ENCODE measurements at regions not wholly inside any gene's neighbourhood (a gene's known extent, or its start where the extent isn't known, plus 50 kb on each side); places are given as distances from the start of the nearest gene placed in this dataset.
"Not testable (repeated sequence)": the region's sequence is repeated elsewhere in the genome, so short reads cannot be mapped to it uniquely, and the experiment has no call there.

DNA sequence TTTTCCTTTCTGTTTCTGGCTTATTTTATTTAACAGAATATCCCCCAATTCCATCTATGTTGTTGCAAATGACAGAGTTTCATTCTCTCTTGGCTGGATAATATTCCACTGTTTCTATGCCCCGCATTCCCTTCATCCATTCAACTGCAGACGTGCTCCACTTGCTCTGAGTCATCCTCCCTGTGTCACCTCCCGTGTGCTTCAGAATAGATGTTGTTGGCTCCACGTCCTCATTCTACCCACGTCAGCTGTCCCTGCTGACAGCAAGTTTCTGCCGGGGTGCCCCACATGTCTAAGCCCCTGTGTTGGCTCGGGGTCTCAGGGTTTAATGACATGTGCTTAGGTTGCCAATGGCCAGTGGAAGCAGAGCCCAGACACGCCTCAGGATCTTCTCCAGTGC, 1041.0 kb downstream of the UQCRFS1 start:
- no peak for DNase-seq

DNA sequence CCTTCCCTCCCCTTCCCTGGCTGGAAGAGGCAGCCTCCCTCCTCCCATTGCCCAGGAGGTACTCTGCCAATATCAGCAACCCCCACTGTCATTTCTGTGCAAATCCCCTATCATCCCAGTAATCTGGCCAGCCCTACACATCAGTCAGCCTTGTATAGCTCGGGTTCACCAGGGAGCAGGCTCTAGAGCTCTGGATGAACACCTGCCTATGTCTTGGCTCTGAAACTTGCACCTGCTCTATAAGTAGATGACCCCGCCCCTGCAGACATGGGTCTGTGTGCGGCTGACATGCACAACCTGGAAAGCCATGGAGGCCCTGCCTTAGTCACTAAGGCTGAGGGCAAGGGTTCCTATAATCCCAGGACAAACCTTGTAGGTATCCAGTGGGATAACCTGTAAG, 1042.9 kb downstream of the UQCRFS1 start:
- peak; percentile 30 to 60 for DNase-seq

DNA sequence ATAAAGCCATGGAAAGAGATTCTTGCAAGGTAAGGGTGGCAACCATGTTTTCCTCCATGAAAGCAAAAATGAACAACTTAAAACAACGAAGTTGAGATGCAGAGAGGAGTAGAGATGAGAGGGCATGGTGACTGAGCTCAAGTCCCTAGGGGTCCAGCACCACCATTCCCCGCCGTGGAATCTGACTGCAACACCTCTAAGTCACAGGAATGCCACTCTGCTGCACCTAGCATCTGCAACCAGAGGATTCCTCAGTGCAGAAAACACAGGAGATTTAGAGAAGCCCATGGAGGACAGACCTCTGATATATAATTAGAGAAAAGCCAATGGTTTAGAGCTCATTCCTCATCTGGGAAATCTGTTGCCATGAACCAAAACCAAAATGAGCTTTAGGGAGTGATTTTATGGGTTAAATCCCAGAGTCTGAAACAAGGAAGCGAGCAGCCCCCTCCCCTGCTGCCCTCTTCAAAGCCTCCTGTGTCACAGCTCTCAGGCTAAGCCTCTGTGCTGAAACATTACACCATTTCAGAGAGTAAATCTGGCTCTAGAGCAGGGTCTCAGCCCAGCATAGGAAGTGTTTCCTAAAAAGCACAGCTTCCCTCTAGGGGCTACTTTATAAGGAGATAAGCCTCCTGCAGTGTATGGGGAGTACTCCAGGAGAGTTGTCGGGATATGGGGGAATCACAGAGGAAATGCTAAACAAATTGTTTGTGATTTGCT, 1043.6 kb downstream of the UQCRFS1 start:
- DNase-seq, result no peak

DNA sequence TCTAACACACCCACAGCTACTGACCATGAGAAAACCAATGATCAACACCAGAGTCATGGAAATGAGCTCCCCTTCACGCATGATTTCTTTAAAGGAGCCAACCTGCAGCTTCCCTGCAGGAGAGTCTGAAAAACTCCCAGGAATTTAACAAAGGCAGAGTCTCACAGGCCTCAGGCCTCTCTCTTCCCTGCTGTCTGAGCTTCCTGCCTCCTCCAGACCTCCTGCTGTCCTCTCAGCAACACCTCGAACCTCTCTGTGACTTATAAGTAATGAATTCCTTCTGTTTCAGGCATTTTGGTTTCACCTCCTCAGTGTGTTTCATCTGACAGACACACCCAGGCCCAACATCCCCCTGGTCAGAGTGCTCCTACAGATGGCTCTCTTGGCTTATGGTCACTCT, 1044.4 kb downstream of the UQCRFS1 start:
- DNase-seq, result no peak

DNA sequence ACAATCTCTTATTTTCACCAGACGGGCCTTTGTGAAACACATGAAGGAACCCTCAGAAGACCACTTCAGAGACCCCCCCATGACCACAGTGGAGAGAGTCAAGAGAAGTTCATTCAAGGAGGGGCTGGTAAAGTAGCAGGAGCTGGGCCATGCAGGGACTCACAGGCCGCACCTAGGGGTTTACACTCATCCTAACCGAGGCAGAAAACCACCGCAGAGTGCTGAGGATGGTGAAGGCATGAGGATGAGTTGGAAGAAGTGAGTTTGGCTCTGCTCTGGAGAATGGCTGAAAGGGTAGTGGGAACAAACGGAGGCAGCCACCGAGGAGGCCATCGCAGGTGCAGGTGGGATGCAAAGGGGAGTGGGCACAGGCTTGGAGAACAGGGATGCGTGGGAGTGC, 1046.9 kb downstream of the UQCRFS1 start:
- DNase-seq, result no peak

DNA sequence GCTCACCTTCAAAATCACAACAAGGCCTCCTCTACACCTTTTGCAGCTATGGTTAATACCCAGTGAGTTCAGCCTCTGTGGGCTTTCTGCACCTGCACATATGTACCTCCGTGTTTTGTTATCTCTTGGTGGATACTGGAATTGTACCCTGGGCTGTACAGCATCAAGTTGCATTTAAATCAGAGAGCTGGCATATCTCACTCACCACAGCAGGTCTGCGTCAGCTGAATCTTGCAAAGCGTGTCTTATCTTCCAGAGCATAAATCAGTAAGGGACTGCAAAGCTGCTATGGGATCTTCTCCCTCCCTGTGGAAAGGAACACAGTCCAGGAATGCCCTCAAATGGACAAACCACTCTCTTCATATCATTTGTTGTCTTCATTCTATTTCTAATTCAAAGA, 1048.7 kb downstream of the UQCRFS1 start:
- DNase-seq, result no peak

DNA sequence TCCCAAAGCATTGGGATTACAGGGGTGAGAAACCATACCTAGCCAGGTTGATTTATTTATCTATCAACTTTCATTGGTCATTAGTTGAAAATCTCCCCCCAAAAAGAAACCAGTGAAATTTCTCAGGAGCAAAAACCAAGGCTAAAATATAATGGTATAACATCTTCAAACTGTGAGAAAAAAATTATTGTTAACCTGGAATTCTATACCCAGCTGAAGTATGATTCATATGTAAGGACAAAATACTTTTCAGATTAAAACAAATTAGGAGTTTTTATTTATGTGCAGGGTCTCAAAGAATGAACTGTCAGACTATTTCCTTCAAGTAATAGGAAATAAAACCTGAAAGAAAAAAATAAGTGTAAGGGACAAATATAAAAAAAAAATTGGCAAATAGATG, 1053.9 kb downstream of the UQCRFS1 start:
- no peak for DNase-seq

DNA sequence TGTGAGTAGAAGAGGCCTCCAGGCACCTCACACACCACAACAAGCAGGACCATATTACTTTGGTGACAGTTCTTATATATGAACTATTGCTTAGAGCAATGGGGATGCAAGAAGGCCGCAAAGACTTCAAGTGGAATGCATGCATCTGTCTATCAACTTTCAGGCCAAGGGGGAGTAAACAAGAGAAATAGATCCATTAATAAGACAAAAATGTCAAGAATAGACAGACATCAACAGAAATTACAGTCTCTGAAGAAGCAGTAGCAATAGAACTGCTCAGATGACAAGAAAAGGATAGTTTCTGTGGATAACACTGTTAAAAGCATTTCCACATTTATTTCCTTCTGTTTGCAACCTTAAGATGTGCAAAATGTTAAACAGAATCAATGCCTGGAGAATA, 1057.7 kb downstream of the UQCRFS1 start:
- DNase-seq, result no peak

DNA sequence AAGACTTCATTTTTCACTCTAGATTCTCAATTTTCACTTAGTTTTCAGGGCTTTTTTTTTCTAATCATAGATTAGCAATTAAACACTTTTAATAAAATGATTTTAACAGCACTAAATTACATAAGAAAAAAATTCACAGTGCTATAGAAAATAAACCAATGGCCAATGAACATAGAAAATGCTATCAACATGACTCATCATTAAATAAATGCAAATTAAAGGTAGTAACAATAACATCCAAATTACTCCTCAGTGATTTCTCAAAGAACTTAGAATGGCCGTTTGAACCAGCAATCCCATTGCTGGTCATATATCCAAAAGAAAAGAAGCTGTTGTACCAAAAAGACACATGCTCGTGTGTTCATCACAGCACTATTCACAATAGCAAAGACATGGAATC, 1058.9 kb downstream of the UQCRFS1 start:
- DNase-seq, result no peak

DNA sequence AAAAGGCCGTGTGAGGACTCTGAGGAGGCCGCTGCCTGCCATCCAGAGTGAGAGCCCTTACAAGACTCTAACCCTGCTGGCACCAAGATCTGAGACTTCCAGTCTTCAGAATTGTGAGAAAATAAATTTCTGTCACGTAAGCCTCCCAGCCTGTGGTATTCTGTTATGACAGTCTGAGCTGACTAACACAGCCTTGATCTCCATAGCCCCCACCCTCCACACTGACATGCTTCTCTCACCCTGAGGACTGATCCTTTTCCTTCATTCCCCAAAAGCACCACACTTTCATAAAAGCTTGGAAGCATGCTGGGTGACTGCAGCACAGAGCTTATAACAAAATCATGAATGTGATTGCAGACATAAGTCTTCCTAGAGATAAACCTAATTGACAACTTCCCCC, 1059.8 kb downstream of the UQCRFS1 start:
- DNase-seq, result no peak

DNA sequence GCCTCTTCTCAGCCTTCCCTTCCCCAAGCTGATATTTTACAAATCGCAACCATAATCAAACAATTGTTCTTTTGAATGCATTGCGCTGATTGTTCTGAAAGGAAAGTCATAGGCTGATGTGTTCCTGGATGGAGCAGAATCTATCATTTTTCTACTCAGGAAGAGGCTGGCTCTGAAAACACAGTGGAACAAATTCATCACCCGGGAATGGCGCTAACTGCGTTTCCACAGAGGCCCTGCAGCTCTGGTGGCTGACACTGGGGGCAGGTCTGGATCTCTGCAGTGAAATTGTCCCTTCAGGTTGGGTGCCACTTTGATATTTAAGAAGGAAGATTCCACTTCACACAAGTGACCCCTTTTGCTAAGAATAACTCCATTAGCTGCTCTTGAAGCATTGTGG, 1060.8 kb downstream of the UQCRFS1 start:
- DNase-seq, result no peak

DNA sequence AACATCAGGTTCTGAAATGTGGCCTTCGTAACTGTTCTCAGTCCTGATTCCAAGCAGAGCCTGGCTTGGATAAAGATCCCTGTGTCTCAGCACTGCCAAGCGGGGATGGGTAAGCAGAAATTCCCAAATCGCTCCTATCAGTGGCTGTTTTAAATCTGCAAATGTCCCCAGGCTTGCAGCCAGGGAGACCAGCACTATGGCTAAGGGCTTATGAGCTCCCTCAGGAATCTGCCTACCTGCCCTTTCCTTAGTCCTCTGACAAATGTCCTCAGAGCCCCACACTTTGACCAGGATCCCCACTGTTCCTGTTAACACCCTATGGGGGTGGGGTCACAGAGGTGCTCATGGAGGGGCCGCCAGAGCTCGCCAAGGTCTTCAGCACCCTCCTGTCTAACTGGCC, 1062.8 kb downstream of the UQCRFS1 start:
- DNase-seq, result no peak

DNA sequence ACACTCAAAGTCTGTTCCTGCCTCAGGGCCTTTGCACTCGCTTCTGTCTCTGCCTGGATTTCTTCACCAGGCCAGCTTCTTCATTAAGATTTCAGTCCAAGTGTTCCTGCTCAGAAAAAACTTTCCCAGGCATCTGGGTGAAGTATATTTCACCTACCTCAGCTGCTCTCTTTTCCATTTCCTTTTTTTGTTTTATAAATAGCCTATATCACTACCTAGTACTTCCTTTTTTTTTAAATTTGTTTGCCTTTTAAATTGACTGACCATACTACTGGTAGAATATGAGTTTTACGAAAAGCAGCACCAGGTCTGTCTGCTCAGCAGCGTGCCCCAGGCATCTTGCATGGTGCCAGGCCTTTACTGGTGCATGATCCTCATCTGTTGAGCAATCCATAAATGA, 1064.4 kb downstream of the UQCRFS1 start:
- no peak for DNase-seq

DNA sequence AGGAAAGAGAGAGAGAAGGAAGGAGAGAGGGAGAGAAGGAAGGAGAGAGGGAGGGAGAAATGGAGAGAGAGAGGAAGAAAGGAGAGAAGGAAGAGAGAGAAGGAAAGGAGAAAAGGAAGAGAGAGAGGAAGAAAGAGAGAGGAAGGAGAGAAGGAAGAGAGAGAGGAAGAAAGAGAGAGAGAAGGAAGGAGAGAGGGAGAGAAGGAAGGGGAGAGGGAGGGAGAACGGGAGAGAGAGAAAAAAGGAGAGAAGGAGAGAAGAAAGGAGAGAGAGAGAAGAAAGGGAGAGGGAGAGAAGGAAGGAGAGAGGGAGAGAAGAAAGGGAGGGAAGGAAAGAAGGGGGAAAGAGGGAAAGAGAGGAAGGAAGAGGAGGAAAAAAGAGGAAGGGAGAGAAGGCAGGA, 1070.7 kb downstream of the UQCRFS1 start:
- no peak for DNase-seq

DNA sequence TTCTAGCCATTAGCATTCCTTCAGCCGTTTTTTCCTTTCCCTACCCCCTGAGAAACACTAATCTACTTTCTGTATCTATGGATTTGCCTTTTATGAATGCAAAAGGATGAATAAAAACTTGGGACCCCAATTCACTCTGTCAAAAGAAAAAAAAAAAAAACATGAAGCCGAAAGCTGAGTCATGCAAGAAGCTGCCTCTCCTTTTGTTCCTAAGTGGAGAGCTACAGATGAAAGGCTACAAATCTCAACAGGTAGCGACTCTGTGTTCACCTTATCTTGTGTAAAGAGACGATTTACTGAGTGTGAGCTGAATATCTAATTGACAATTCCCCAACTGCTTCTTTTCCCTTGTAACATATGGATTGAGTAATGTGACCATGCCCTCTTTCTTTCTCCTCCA, 1072.8 kb downstream of the UQCRFS1 start:
- DNase-seq, result no peak

DNA sequence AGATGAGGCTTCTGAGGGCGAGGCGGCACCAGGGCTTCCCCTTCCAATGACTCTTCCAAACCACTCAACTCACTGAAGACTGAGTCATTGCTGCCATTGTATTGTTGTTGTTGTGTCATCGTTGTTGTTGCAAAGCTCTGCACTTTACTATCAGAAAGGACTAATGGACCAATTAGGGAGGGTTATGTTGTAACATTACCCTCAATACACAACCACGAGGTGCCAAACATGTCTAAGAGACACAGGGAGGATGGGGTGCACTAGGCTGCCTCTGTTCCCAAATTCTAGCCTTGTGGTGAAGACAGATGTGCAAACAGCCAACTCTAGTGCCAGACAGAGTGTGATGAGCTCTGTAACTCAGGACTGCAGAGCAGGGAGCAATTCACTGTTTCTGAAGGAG, 1075.2 kb downstream of the UQCRFS1 start:
- DNase-seq, result no peak

DNA sequence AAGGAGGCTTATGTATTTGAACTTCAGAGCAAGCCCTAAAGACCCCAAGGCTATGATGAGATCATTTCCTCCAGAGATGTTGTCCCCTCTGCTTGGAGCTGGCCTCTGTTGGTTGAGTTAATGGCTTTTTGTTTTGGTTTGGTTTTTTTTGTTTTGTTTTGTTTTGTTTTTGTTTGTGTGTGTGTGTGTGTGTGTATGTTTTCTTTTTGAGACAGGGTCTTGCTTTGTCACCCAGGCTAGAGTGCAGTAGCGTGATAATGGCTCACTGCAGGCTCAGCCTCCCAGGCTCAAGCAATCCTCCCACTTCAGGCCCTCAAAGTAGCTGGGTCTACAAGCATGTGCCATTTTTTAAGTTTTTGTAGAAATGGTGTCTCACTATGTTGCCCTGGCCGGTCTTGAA, 1076.2 kb downstream of the UQCRFS1 start:
- DNase-seq, result no peak

DNA sequence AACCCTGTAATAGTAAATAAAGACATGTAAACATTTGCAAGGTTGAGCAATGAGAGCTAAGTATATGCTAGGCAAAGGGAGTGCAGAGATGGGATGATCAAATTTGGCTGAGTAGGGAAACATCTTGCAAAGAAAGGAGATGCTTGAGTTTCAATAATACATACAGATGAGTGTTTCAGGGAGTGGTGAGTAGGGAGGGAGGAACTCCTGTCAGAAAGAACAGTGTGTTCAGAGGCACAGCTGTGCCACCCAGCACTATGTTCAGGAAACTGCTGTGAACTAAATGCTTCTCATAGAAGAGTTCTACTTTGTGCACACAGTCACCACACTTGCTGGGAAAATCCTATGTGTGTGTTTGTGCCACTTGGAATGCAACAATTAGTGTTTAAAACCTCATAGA, 1077.1 kb downstream of the UQCRFS1 start:
- DNase-seq, result no peak

DNA sequence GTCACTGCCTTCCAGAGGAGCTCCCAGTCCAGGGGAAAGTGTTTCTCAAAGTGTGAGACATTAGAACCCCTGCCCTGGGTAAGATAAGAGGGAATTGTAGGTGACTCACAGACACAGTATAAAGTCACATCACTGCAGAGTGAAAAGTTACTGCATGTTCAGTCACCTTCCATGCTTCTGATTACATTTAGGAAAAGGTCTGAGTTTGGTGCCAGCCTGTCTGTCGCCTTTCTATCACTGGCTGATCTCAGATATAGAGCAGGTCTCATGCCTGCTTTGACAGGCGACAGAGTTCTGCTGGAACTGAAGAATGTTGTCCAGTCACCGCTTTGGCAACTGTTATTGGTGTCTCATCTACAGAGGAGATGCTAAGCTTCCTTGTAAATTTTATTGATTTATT, 1078.6 kb downstream of the UQCRFS1 start:
- DNase-seq, result no peak

DNA sequence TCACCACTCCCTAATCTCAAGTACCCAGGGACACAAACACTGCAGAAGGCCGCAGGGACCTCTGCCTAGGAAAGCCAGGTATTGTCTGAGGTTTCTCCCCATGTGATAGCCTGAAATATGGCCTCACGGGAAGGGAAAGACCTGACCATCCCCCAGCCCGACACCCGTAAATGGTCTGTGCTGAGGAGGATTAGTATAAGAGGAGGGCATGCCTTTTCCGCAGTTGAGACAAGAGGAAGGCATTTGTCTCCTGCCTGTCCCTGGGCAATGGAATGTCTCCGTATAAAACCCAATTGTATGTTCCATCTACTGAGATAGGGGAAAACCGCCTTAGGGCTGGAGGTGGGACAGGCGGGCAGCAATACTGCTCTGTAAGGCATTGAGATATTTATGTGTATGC, 1082.1 kb downstream of the UQCRFS1 start:
- DNase-seq, result not testable (repeated sequence)

DNA sequence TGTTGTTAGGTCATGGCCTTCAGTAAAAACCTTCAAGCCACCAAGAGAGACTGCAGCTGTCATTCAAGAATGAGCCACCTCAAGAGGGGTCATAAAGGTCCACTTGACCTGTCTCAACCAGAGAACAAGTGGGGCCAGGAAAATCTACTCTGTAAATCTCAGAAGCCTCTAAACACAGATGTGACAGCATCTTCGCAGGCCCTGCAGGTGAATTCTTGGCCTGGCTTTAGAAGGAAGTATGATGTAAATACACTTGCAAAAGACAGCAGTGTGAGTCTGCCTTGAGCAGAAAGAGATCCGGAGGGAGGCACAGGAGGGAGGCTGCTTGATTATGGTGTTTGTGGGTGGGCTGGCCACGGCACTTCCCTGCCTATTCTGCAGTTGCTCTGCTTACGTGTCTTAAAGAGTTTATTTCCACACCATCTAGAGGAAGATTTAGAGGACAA, 1082.9 kb downstream of the UQCRFS1 start:
- no peak for DNase-seq

DNA sequence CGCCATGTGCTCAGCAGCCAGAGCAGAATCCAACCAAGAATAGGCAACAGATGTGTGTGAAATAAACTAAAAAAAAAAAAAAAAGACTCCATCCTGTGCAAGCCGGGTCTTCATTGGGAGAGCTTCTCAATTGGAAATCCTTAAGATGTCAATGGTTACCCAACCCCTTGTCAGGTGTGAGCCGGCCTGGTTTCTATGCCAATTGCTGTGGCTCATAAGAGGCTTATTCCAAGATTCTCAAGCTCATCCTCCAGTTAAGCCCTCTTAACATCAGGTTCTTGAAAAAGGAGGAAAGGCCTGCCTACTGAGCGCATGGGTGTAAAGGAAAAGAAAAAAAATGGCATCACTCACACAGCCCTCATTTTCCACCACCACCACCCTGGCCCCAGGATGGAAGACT, 1084.6 kb downstream of the UQCRFS1 start:
- DNase-seq, result no peak

DNA sequence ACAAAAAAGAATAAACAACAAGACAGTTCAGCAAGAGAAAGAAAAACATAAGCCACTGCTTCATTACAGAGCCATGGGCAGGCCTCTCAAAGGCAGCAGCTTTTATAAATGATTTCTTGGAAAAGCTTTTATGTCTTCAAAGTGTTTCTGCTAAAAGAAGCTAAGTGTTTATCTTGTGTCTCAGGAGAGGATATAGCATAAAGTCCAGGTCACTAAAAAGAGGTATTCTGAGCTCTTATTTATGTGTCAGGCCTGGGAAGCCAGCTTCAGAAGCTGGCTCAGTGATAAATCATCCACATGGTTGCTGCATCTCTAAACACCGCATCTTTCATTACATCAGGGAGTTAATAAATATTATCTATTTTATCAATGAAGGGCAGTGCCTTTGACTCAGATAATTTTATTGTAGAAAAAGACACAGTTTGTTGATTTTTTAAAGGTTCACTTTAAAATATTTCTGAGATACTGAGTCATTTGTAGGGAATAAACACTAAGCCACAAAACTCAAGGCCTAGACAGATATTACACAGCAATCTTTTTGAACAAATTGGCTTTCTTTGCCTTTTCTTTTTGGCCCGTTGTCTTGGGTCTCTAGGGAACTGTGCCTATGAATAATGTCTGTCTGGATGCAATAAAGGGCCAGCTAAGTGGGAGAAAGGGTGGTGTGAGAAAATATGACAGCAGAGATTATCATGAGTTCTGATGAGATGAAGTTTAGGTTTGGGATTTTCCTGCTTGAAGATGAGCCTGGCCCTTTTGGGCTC, 1086.6 kb downstream of the UQCRFS1 start:
- no peak for DNase-seq

DNA sequence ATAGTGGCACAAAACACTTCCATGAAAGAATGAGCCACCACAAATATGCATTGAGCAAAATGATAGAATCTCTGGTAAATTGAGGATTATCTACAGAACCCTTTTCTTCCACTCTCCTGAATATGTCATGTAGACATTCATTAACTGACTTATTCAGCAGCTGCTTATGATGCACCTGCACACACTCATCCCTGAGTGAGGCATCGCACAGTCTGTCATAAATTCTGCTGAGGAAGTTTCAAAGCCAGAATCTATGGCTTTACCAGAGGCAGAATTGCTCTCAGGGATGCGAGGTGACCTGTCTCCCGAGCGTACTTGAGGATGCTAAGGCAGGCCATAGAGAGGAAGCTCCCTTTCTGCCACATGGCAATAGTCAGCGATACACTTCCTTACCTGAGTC, 1090.2 kb downstream of the UQCRFS1 start:
- no peak for DNase-seq

DNA sequence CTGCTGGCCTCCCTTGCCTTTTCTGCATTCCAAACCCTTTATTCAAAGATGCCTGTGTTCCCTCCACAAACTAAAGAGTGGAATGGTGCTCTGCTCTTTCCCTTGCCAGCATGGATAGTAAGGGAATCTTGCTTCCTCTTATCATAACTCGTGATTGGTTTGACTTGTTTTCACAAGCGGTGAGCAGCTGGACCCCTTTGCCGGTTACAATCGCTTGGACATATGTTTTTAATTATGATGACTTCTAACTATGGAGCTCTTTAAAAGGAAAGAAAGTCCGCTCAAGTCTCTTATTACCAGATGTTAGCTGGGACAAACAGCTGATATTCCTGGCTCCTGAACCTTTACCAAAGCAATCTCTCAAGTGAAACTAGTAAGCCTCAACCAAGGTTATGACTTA, 1094.7 kb downstream of the UQCRFS1 start:
- DNase-seq, result no peak

Data from SHP77 (cell line).